NCI-H1048 (cell line): ENCODE measurements at regions not wholly inside any gene's neighbourhood (a gene's known extent, or its start where the extent isn't known, plus 50 kb on each side); places are given as distances from the start of the nearest gene placed in this dataset.
"Not testable (repeated sequence)": the region's sequence is repeated elsewhere in the genome, so short reads cannot be mapped to it uniquely, and the experiment has no call there.

Experiments used
- DNase-seq: peaks from one replicate; lab custom pipeline; 2025; lab: John Stamatoyannopoulos, UW

GRCh38 chr15:87578776-87579175 lies 677.8 kb downstream of the NTRK3 start:
- no peak for DNase-seq

GRCh38 chr15:87577336-87577735 lies 679.2 kb downstream of the NTRK3 start:
- no peak for DNase-seq

- DNase-seq, result no peak
These were observed 679.9 kb downstream of the NTRK3 start for GRCh38 chr15:87576486-87577176.

- DNase-seq, result peak; percentile 77
These were observed 680.6 kb downstream of the NTRK3 start for GRCh38 chr15:87575896-87576473.

- no peak for DNase-seq
These were observed 683.0 kb downstream of the NTRK3 start for GRCh38 chr15:87573534-87573933.

GRCh38 chr15:87573039-87573438 lies 683.5 kb downstream of the NTRK3 start:
- no peak for DNase-seq

GRCh38 chr15:87572381-87572910 lies 684.1 kb downstream of the NTRK3 start:
- DNase-seq, result no peak

- no peak for DNase-seq
These were observed 686.3 kb downstream of the NTRK3 start for GRCh38 chr15:87570206-87570605.

- no peak for DNase-seq
These were observed 687.0 kb downstream of the NTRK3 start for GRCh38 chr15:87569581-87569980.

GRCh38 chr15:87567406-87568030 lies 689.0 kb downstream of the NTRK3 start:
- DNase-seq, result no peak

GRCh38 chr15:87566236-87566635 lies 690.3 kb downstream of the NTRK3 start:
- no peak for DNase-seq

- DNase-seq, result no peak
These were observed 691.9 kb downstream of the NTRK3 start for GRCh38 chr15:87564681-87565080.

- no peak for DNase-seq
These were observed 692.7 kb downstream of the NTRK3 start for GRCh38 chr15:87563869-87564268.

- DNase-seq, result no peak
These were observed 694.3 kb downstream of the NTRK3 start for GRCh38 chr15:87562203-87562602.

- no peak for DNase-seq
These were observed 694.9 kb downstream of the NTRK3 start for GRCh38 chr15:87561641-87562040.

GRCh38 chr15:87557881-87558280 lies 698.7 kb downstream of the NTRK3 start:
- DNase-seq, result no peak

- DNase-seq, result no peak
These were observed 699.7 kb downstream of the NTRK3 start for GRCh38 chr15:87556886-87557285.

- no peak for DNase-seq
These were observed 706.7 kb downstream of the NTRK3 start for GRCh38 chr15:87549860-87550259.

- no peak for DNase-seq
These were observed 707.2 kb downstream of the NTRK3 start for GRCh38 chr15:87549296-87549695.

GRCh38 chr15:87548590-87548989 lies 707.9 kb downstream of the NTRK3 start:
- DNase-seq, result not testable (repeated sequence)

- no peak for DNase-seq
These were observed 708.9 kb downstream of the NTRK3 start for GRCh38 chr15:87547470-87548181.

- no peak for DNase-seq
These were observed 718.2 kb downstream of the NTRK3 start for GRCh38 chr15:87538327-87538834.
